GM12892 (cell line): ENCODE measurements at regions not wholly inside any gene's neighbourhood (a gene's known extent, or its start where the extent isn't known, plus 50 kb on each side); places are given as distances from the start of the nearest gene placed in this dataset.

Experiments used
- POLR2A ChIP-seq: IDR thresholded peaks from 2 replicates; pipeline ENCODE4 v1.6.1; 2011; ENCODE audit warnings: low read depth, low read length, control low read depth
- POLR2AphosphoS5 ChIP-seq: IDR thresholded peaks from 2 replicates; pipeline ENCODE4 v1.6.1; 2011; ENCODE audit warnings: low read depth, low read length, control low read depth
- TAF1 ChIP-seq: IDR thresholded peaks from 2 replicates; pipeline ENCODE4 v1.6.1; 2011; ENCODE audit warnings: low read depth, mild to moderate bottlenecking, control low read depth, low read length, borderline replicate concordance

DNA sequence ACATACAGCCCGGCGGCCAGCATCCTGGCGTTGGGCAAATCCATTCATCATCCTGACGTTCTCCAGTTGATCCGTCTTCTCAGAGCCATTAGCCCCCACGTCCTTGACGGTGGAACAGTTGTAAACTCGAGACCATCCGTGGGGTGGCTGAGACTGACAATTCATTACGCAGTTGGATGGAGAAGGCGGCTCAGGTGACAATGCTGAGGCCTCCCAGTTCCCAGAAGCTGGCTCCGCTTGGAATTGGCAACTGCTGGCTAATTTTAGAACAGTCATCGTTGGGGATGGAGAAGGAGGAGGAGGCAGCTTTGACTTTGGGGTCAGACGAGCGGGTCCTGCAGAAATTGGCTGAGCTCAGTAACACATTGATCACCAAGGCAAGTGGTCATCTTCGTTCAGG, 186.5 kb downstream of the PHETA1 start:
- TF ChIP-seq POLR2A (no peak), POLR2AphosphoS5 (no peak), TAF1 (no peak)
